Mucosa of descending colon (tissue), 3 donors: ENCODE measurements at regions not wholly inside any gene's neighbourhood (a gene's known extent, or its start where the extent isn't known, plus 50 kb on each side); places are given as distances from the start of the nearest gene placed in this dataset.

ENCODE experiments used
- ATAC-seq: fragments of 200-7000 bp; cut with Tn5 transposase; one replicate; pipeline ENCODE4 v1.9.1; 2020; ENCODE audit warnings: mild to moderate bottlenecking, moderate library complexity
- DNase-seq, 3 donors: peaks; one replicate each; pipeline ENCODE4 v3.0.0-alpha.2; 2020
- H3K36me3 ChIP-seq: fragments of 200-600 bp; one replicate; pipeline ENCODE4 v1.8.0; 2021; ENCODE audit warnings: low read depth, mild to moderate bottlenecking
- H3K4me1 ChIP-seq: fragments of 200-600 bp; one replicate; pipeline ENCODE4 v1.8.0; 2021; ENCODE audit warnings: low read depth, mild to moderate bottlenecking
- H3K4me3 ChIP-seq: fragments of 200-600 bp; one replicate; pipeline ENCODE4 v1.8.0; 2021; ENCODE audit warnings: mild to moderate bottlenecking
- H3K9me3 ChIP-seq: fragments of 200-600 bp; one replicate; pipeline ENCODE4 v1.8.0; 2021; ENCODE audit warnings: mild to moderate bottlenecking
- CTCF ChIP-seq: fragments of 200-600 bp; IDR thresholded peaks from one replicate; pipeline ENCODE4 v1.8.0; 2022; ENCODE audit warnings: antibody characterized with exemption, mild to moderate bottlenecking
- intact Hi-C, 2 donors: fragments of 100-400 bp; cut with DNase I in 1 of 2; cut with micrococcal nuclease in 1 of 2; formaldehyde crosslinking; loops; one replicate each; pipeline versions ENCODE4 v1.11.0 to v1.11.1; 2022; cut with DNase I, micrococcal nuclease
- donor health status: DM: no; HTN: no; CAD: no; lungs with moderate emphysema.
- donor health status: DM: no; HTN: no; CAD: no.
- donor health status: DM: no; HTN: yes; CAD: no.

DNA sequence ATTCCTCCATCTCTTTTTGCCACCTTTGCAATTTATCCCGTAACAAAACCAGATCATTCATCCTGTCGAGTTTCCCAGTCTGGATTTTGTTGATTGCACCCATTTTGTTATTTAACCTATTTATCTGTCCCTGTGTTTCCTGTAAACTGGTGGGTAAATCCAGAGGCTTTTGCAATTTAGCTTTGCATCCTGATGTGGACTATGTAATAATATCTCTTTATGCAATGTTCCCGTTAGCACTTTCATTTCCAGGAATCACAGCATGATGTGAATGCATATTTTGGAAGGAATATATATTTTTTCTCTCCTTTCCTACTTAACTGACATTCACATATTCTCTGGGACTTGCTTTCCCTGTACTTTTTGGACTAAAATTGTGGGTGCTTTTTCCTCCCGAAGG lies 240.3 kb upstream of the GAS1 start:
- intact Hi-C loops = no loop called here
- Histone ChIP-seq H3K9me3 (no peaks in the 10 kb centered on the region), H3K4me1 (no peaks in the 10 kb centered on the region), H3K4me3 (no peak overlapping the region), H3K36me3 (no peaks in the 10 kb centered on the region)
- ATAC-seq (no peak), DNase-seq (no peak)
- TF ChIP-seq CTCF = no peak

GRCh38 chr9:87189006-87189405 lies 241.7 kb upstream of the GAS1 start:
- no peak overlapping the region for H3K4me3 ChIP-seq
- intact Hi-C loops = no loop called here
- TF ChIP-seq CTCF = no peak
- no peak for DNase-seq
- H3K36me3 ChIP-seq = no peaks in the 10 kb centered on the region
- ATAC-seq = no peak
- H3K9me3 ChIP-seq = no peaks in the 10 kb centered on the region
- no peaks in the 10 kb centered on the region for H3K4me1 ChIP-seq

DNA sequence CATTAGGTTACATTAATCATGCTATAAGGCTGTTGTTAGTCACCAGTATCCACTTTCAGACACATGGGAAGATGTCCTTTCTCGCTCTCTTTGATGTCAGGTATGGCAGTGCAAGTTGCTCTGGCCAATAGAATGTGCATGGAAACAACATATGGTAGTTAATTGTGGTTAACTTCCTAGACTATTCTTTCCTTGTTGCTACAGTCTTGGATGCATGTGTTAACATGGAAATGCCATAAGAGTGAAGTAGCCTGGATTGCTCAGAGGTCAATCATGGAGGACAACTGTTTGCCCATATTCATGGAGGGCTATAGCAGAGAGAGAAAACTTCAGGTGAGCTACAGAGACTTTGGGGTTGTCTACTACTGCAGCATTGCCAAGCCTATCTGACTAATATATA lies 245.8 kb upstream of the GAS1 start:
- no peak for TF ChIP-seq CTCF
- no peaks in the 10 kb centered on the region for H3K9me3 ChIP-seq
- no peak for DNase-seq
- H3K4me1 ChIP-seq = no peaks in the 10 kb centered on the region
- no peaks in the 10 kb centered on the region for H3K36me3 ChIP-seq
- no peak overlapping the region for H3K4me3 ChIP-seq
- no peak for ATAC-seq
- intact Hi-C loops = no loop called here

DNA sequence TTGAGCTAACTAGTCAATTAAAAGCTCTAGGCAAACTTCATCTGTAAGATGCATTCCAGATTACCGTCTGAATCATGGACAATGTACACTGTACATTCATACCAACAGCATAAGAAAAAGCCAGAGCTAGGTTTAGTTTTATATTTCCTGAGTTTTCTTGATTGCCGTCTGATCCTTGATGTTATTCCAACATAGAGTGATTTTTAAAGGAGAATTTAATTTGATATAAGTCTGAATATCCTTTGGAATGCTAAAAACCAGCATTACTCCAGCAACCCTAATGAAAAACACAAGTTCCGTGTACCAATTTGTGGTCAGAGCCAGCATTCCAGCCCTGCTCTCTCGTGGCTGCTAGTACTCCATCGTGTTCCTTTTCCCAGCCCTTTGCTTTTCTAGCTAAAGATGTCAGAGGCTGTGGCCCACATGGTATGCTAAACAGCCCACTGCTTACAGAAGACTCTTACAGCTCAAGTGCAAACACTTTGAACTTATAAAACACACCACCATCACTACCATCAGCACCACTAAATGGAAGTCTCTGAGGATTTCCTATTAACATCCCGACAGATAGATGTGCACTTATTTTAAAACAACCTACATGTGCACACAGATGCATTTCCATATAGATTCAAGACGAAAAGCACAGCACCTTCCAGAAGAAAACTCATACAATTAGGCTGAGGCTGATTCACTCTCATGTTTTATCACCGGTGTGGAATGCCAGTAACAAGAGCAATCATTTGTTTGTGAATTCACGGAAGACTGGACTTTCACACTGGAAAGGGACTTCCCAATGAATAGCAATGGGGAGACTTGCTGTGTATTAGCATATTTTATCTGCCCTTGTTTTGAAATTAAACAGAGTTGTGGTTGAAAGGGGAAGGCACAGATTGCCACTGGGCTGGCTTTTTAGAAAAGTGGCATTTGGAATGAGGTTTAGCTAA lies 246.9 kb upstream of the GAS1 start:
- Histone ChIP-seq H3K36me3 (no peaks in the 10 kb centered on the region), H3K4me3 (no peak overlapping the region), H3K4me1 (no peaks in the 10 kb centered on the region), H3K9me3 (no peaks in the 10 kb centered on the region)
- intact Hi-C loops = no loop called here
- ATAC-seq = no peak
- no peak for TF ChIP-seq CTCF
- no peak for DNase-seq

- no peak for DNase-seq
- intact Hi-C loops = no loop called here
- no peaks in the 10 kb centered on the region for H3K36me3 ChIP-seq
- TF ChIP-seq CTCF = no peak
- no peaks in the 10 kb centered on the region for H3K9me3 ChIP-seq
- H3K4me1 ChIP-seq = no peaks in the 10 kb centered on the region
- H3K4me3 ChIP-seq = no peak overlapping the region
- no peak for ATAC-seq
Observed at GRCh38 chr9:87195306-87195705, 248.0 kb upstream of the GAS1 start.
